ENCODE measurements at regions not wholly inside any gene's neighbourhood (a gene's known extent, or its start where the extent isn't known, plus 50 kb on each side); places are given as distances from the start of the nearest gene placed in this dataset.

- H3K4me2 ChIP-seq (ENCODE audit: low read length) = no peak overlapping the region
- H3K9me2 ChIP-seq (replicated peaks; ENCODE audit: control insufficient read depth, low read length) = no peaks in the 10 kb centered on the region
- H3K4me1 ChIP-seq (ENCODE audit: control insufficient read depth, low read length) = no peaks in the 10 kb centered on the region
- TF ChIP-seq CTCF (IDR thresholded peaks at IDR 0.05; ENCODE audit: low read depth, low read length, poor library complexity, severe bottlenecking) (no peak), EZH2phosphoT487 (IDR thresholded peaks at IDR 0.05; ENCODE audit: borderline replicate concordance, low read length) (no peak)
- no peaks in the 10 kb centered on the region for H3K9me3 ChIP-seq (ENCODE audit: control insufficient read depth, insufficient read depth, low read length)
- H4K20me1 ChIP-seq (ENCODE audit: control insufficient read depth, insufficient read depth, low read depth, low read length) = no peaks in the 10 kb centered on the region
- no peaks in the 10 kb centered on the region for H3F3A ChIP-seq (ENCODE audit: control insufficient read depth, insufficient read depth)
- no peaks in the 10 kb centered on the region for H3K36me3 ChIP-seq (ENCODE audit: control insufficient read depth, low read length)
- H3K27me3 ChIP-seq (ENCODE audit: control insufficient read depth, low read length) = no peaks in the 10 kb centered on the region
- no peak overlapping the region for H3K4me3 ChIP-seq (ENCODE audit: low read length)
- no peaks in the 10 kb centered on the region for H3K79me2 ChIP-seq (ENCODE audit: control insufficient read depth, low read length)
- no peak overlapping the region for H3K27ac ChIP-seq (ENCODE audit: low read depth, low read length)
Measured at GRCh38 chr6:14365393-14365792, 247.8 kb downstream of the CD83 start.

- Histone ChIP-seq H4K20me1 (ENCODE audit: control insufficient read depth, insufficient read depth, low read depth, low read length) (no peaks in the 10 kb centered on the region), H3K4me2 (ENCODE audit: low read length) (no peak overlapping the region), H3K27ac (ENCODE audit: low read depth, low read length) (no peak overlapping the region), H3K27me3 (ENCODE audit: control insufficient read depth, low read length) (no peaks in the 10 kb centered on the region), H3F3A (ENCODE audit: control insufficient read depth, insufficient read depth) (no peaks in the 10 kb centered on the region), H3K36me3 (ENCODE audit: control insufficient read depth, low read length) (no peaks in the 10 kb centered on the region), H3K9me3 (ENCODE audit: control insufficient read depth, insufficient read depth, low read length) (no peaks in the 10 kb centered on the region), H3K79me2 (ENCODE audit: control insufficient read depth, low read length) (no peaks in the 10 kb centered on the region), H3K4me1 (ENCODE audit: control insufficient read depth, low read length) (no peaks in the 10 kb centered on the region), H3K4me3 (ENCODE audit: low read length) (no peak overlapping the region), H3K9me2 (replicated peaks; ENCODE audit: control insufficient read depth, low read length) (no peaks in the 10 kb centered on the region)
- TF ChIP-seq EZH2phosphoT487 (IDR thresholded peaks at IDR 0.05; ENCODE audit: borderline replicate concordance, low read length) (no peak), CTCF (IDR thresholded peaks at IDR 0.05; ENCODE audit: low read depth, low read length, poor library complexity, severe bottlenecking) (no peak)
Measured at GRCh38 chr6:14366315-14366714, 248.7 kb downstream of the CD83 start.

- Histone ChIP-seq H3K4me3 (ENCODE audit: low read length) (no peak overlapping the region), H3K4me2 (ENCODE audit: low read length) (no peak overlapping the region), H3F3A (ENCODE audit: control insufficient read depth, insufficient read depth) (no peaks in the 10 kb centered on the region), H3K79me2 (ENCODE audit: control insufficient read depth, low read length) (no peaks in the 10 kb centered on the region), H3K9me2 (replicated peaks; ENCODE audit: control insufficient read depth, low read length) (no peaks in the 10 kb centered on the region), H3K36me3 (ENCODE audit: control insufficient read depth, low read length) (no peaks in the 10 kb centered on the region), H4K20me1 (ENCODE audit: control insufficient read depth, insufficient read depth, low read depth, low read length) (no peaks in the 10 kb centered on the region), H3K27ac (ENCODE audit: low read depth, low read length) (no peak overlapping the region), H3K4me1 (ENCODE audit: control insufficient read depth, low read length) (no peaks in the 10 kb centered on the region), H3K9me3 (ENCODE audit: control insufficient read depth, insufficient read depth, low read length) (no peaks in the 10 kb centered on the region), H3K27me3 (ENCODE audit: control insufficient read depth, low read length) (no peaks in the 10 kb centered on the region)
- TF ChIP-seq CTCF (IDR thresholded peaks at IDR 0.05; ENCODE audit: low read depth, low read length, poor library complexity, severe bottlenecking) (no peak), EZH2phosphoT487 (IDR thresholded peaks at IDR 0.05; ENCODE audit: borderline replicate concordance, low read length) (no peak)
Measured at GRCh38 chr6:14366872-14367271, 249.3 kb downstream of the CD83 start.

- H3K4me1 ChIP-seq (ENCODE audit: control insufficient read depth, low read length) = no peaks in the 10 kb centered on the region
- no peak overlapping the region for H3K4me3 ChIP-seq (ENCODE audit: low read length)
- H3K4me2 ChIP-seq (ENCODE audit: low read length) = no peak overlapping the region
- no peaks in the 10 kb centered on the region for H3K79me2 ChIP-seq (ENCODE audit: control insufficient read depth, low read length)
- H3K9me3 ChIP-seq (ENCODE audit: control insufficient read depth, insufficient read depth, low read length) = no peaks in the 10 kb centered on the region
- no peaks in the 10 kb centered on the region for H3K9me2 ChIP-seq (replicated peaks; ENCODE audit: control insufficient read depth, low read length)
- no peaks in the 10 kb centered on the region for H4K20me1 ChIP-seq (ENCODE audit: control insufficient read depth, insufficient read depth, low read depth, low read length)
- no peak overlapping the region for H3K27ac ChIP-seq (ENCODE audit: low read depth, low read length)
- H3K36me3 ChIP-seq (ENCODE audit: control insufficient read depth, low read length) = no peaks in the 10 kb centered on the region
- TF ChIP-seq EZH2phosphoT487 (IDR thresholded peaks at IDR 0.05; ENCODE audit: borderline replicate concordance, low read length) (no peak), CTCF (IDR thresholded peaks at IDR 0.05; ENCODE audit: low read depth, low read length, poor library complexity, severe bottlenecking) (no peak)
- H3K27me3 ChIP-seq (ENCODE audit: control insufficient read depth, low read length) = no peaks in the 10 kb centered on the region
- H3F3A ChIP-seq (ENCODE audit: control insufficient read depth, insufficient read depth) = no peaks in the 10 kb centered on the region
Measured at GRCh38 chr6:14367296-14367695, 249.7 kb downstream of the CD83 start.
